GM19397 (cell line): ENCODE measurements at regions not wholly inside any gene's neighbourhood (a gene's known extent, or its start where the extent isn't known, plus 50 kb on each side); places are given as distances from the start of the nearest gene placed in this dataset.

Source experiments
- ATAC-seq: cut with Tn5 transposase; IDR thresholded peaks from one replicate; pipeline ENCODE4 v1.9.1; 2021; ENCODE audit warnings: mild to moderate bottlenecking, moderate library complexity; ENCODE audit not compliant: unreplicated experiment

- no peak for ATAC-seq
Observed at GRCh38 chr4:89665662-89666061, 171.3 kb downstream of the SNCA start.

GRCh38 chr4:89664521-89664920 lies 172.4 kb downstream of the SNCA start:
- ATAC-seq, result no peak

- ATAC-seq, result no peak
Observed at GRCh38 chr4:89661173-89661899, 175.6 kb downstream of the SNCA start.

DNA sequence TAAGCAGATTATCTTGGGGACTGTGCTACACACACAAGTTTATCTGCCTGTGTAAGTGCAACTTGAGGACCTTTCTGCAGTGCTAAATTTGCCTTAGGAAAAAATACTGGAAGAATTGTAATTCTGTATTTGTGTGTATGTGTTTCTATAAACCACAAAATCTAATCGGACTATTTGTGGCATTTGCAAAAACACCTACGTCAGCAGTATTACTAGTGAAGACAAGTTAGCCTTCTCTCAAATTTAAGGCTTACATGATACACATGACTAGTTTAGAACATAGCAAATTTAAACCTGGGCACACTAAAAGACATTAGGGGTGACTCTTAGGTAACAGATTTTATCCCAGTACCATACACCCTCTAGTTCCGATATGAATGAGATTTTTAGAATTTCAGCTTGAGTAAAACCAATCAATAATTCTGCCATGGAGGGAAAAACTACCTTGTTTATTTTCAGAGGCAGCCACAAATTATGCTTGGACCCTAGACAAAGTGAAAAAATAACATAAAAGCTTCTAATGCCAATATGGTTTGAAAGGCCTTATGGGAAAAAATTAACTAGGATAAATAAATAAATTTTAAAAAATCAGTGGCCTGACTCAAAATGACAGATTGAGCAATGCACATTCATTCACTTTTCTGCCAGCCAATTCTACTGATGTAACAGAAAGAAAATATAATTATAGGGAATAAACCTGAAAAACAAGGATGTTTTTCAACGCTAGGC lies 176.4 kb downstream of the SNCA start:
- no peak for ATAC-seq

DNA sequence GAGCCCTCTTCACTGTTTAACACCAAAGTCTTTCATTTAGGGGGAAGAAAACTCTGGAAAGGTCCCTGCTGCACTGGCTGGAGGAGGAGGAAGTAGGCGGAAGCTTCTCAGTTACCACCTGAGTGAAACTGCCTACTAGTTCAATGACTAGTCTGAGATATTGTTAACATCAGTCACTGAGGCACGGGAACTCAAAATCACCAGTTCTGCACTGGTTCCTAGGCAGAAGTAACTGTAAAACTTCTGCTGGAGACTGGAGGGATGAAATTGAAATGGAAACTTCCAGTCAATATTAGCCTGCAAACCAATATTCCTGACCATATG lies 178.3 kb downstream of the SNCA start:
- peak; percentile 70 for ATAC-seq

DNA sequence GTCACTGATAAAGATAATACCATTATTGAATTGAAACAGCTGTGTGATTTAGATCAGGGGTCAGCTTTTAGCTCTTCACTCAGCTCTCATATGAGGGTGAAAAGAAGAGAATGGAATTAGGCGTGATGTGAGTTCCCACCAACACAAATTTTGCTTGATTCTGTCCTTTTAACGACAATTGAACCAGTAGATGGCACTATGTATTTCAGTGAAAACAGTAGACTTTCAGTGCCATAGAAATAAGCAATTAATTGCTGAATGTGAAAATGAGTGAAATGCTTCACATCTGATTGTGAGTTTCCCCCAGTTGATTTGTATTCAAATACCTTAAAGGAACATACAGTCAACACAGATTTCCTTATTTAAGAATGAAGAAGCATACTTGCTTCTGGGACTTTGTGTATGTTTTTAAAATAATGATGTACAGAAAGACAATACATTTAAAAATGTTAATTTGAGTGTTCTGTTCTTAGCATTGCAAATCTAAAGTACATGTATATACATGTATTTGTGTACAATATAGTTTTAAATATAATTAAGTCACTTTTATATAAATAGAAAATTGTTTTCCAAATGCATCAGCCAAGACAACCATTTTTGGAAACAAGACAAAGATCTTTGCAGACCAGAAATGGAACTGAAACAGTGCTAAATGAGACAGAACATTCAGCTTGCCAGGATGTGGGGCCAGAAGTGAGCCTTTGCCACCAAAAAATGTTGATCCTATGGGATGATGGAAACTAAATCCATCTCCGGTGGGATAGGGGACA lies 178.8 kb downstream of the SNCA start:
- peak; percentile 52 for ATAC-seq

DNA sequence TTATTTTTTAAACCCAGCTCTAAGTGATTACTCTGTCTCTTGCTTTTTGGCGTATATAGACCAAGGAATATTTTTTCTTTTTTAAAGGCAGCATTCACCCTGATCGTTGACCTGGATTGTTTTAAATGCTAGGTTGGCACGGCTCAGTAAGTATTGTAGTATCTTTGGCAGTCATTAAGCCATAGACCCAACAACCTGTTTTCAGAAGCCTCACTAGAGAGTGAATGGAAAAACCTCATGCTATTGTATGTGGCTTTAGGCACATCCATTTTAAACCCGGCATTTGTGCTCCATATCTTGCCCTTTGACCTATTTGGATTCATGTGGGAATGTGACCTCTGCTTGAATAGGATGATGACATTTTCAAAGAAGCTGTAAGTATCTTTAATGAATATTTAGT lies 183.9 kb downstream of the SNCA start:
- ATAC-seq, result no peak

GRCh38 chr4:89645482-89645881 lies 191.5 kb downstream of the SNCA start:
- ATAC-seq, result no peak

- ATAC-seq, result no peak
Observed at GRCh38 chr4:89641367-89641687, 195.6 kb downstream of the SNCA start.

DNA sequence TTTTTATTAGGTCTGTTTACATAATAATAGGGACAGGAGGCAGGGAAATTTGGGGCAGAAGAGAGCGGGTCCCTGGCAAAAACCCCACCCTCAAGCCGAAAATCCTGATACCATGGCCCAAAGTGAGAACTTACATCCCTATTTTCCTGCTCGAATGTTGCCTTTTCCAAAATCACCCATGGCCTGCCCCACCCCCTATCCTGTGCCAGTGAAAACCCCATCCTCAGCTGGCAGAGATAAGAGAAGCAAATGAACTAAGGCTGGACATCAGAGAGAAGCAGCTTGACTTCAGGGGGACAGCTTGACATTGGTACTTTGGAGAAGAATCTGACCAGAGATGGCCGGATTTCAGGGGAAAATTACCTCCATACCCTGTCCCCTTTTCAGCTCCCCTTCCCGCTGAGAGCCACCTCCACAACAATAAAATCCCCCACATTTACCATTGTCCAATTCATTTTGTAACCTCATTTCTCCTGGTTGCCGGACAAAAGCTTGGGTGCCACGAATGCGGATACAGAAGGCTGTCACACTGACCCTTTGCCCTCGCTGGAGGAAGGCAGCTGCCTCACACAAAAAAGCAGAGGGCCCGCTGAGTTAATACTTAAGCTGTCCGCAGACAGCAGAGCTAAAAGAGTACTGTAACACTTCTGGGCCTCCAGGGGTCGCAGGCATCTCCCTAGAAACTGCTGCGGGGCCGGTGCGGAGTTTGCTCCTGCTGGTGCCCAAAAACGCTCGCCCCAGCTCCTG lies 196.2 kb downstream of the SNCA start:
- peak; percentile 63 for ATAC-seq

DNA sequence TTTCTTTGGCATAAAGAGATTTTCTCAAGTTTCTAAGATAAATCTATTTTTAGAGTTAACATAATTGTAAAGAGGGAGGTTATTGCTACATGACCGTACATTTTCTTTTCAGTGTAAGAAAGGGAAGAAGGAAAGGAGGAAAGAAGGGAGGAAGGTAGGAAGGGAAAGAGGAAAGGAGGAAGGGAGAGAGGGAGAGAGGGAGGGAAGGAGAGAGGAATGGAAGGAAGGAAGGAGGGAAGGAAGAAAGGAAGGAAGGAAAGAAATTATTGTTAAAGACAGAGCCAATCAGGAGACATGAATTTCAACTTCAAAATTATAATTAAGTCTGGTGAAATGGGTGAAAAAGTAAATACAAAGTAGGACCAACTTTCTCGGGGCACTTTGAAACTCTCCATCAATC lies 197.6 kb downstream of the SNCA start:
- ATAC-seq, result no peak

- ATAC-seq, result no peak
Observed at GRCh38 chr4:89625599-89626293, 211.2 kb downstream of the SNCA start.

- peak; percentile 45 for ATAC-seq
Observed at GRCh38 chr4:89619206-89619962, 217.6 kb downstream of the SNCA start.

- ATAC-seq, result no peak
Observed at GRCh38 chr4:89618151-89618550, 218.8 kb downstream of the SNCA start.

GRCh38 chr4:89617317-89617716 lies 219.6 kb downstream of the SNCA start:
- peak; percentile 48 for ATAC-seq

DNA sequence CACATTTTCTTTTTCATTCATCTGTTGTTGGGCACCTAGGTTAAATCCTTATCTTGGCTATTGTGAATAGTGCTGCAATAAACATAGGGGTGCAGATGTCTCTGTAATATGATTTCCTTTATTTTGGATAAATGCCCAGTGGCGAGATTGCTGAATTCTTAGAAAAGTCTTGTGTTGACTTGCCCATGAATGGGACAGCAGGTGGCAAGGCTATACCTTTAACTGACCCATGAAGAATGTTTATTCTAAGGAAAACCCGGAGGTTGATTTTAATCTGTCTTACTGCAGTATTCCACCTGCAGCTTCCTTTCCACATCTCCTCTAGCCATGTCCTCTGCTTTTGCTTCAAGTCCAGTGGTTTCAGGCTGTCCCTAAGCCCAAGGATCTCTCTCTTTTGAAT lies 220.6 kb downstream of the SNCA start:
- no peak for ATAC-seq

GRCh38 chr4:89615051-89615450 lies 221.9 kb downstream of the SNCA start:
- ATAC-seq, result no peak

GRCh38 chr4:89614155-89614554 lies 222.8 kb downstream of the SNCA start:
- no peak for ATAC-seq

- no peak for ATAC-seq
Observed at GRCh38 chr4:89610236-89610635, 226.7 kb downstream of the SNCA start.

DNA sequence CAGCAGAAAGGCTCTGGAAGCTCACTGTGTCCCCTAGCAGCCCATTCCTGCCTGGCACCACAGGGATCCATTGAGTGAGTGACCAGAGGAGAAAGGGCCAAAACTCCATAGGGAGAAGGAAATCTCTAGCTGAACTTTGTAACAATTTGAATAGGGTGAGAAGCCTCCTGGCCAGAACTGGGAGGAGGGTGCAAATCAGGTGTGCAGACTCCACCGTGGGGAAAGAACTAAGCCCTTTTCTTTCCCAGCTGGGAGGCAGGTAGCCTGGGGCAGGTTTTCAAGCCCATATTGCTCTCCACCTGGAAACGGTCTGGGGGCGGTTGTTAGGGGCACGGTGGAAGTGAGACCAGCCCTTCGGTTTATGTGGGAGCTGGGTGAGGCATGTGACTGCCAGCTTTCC lies 227.2 kb downstream of the SNCA start:
- no peak for ATAC-seq
